Sciatic nerve (tissue), 2 donors: ENCODE measurements at regions not wholly inside any gene's neighbourhood (a gene's known extent, or its start where the extent isn't known, plus 50 kb on each side); places are given as distances from the start of the nearest gene placed in this dataset.
"Not testable (repeated sequence)": the region's sequence is repeated elsewhere in the genome, so short reads cannot be mapped to it uniquely, and the experiment has no call there.

ENCODE experiments used
- ATAC-seq: fragments of 200-7000 bp; cut with Tn5 transposase; one replicate; pipeline ENCODE4 v1.9.1; 2020; ENCODE audit warnings: mild to moderate bottlenecking, moderate library complexity
- DNase-seq: peaks from one replicate; pipeline ENCODE4 v3.0.0-alpha.2; 2020; ENCODE audit warnings: low spot score
- intact Hi-C: fragments of 100-400 bp; cut with DNase I; formaldehyde crosslinking; loops from one replicate; pipeline ENCODE4 v1.14.2; 2022
- donor health status: DM: no; HTN: no; CAD: no.
- donor health status: DM: no; HTN: no; CAD: no.

- DNase-seq (no peak), ATAC-seq (no peak)
- intact Hi-C loops: no loop called here
Measured at GRCh38 chr5:130436430-130436829, 532.2 kb downstream of the CHSY3 start.

- ATAC-seq: no peak
- DNase-seq: no peak
- intact Hi-C loops: no loop called here
Measured at GRCh38 chr5:130427222-130427955, 523.1 kb downstream of the CHSY3 start.

GRCh38 chr5:130425424-130425823, 521.2 kb downstream of the CHSY3 start:
- intact Hi-C loops: no loop called here
- ATAC-seq (no peak), DNase-seq (no peak)

- intact Hi-C loops: no loop called here
- ATAC-seq: no peak
- DNase-seq: no peak
Measured at GRCh38 chr5:130424341-130424740, 520.1 kb downstream of the CHSY3 start.

GRCh38 chr5:130402906-130403305, 498.6 kb downstream of the CHSY3 start:
- intact Hi-C loops: no loop called here
- DNase-seq (no peak), ATAC-seq (no peak)

- DNase-seq: no peak
- intact Hi-C loops: no loop called here
- ATAC-seq: no peak
Measured at GRCh38 chr5:130400091-130400490, 495.8 kb downstream of the CHSY3 start.

- ATAC-seq: no peak
Measured at GRCh38 chr5:130398825-130399224, 494.6 kb downstream of the CHSY3 start.

GRCh38 chr5:130397727-130398126, 493.5 kb downstream of the CHSY3 start:
- intact Hi-C loops, ATAC-seq, DNase-seq: not testable (repeated sequence)

More at GRCh38 chr5:130398825-130399224, 494.6 kb downstream of the CHSY3 start:
- DNase-seq: no peak
- intact Hi-C loops: no loop called here

- intact Hi-C loops: no loop called here
- no peak for DNase-seq
- no peak for ATAC-seq
Measured at GRCh38 chr5:130397132-130397531, 492.9 kb downstream of the CHSY3 start.

- DNase-seq, ATAC-seq, intact Hi-C loops: not testable (repeated sequence)
Measured at GRCh38 chr5:130391727-130392264, 487.5 kb downstream of the CHSY3 start.

GRCh38 chr5:130386155-130386554, 481.9 kb downstream of the CHSY3 start:
- no peak for ATAC-seq
- no peak for DNase-seq
- intact Hi-C loops: no loop called here

- ATAC-seq (no peak), DNase-seq (no peak)
- intact Hi-C loops: no loop called here
Measured at GRCh38 chr5:130385656-130386055, 481.4 kb downstream of the CHSY3 start.

GRCh38 chr5:130365956-130366355, 461.7 kb downstream of the CHSY3 start:
- no peak for DNase-seq
- ATAC-seq: no peak
- intact Hi-C loops: no loop called here

- intact Hi-C loops: no loop called here
- ATAC-seq (no peak), DNase-seq (no peak)
Measured at GRCh38 chr5:130350131-130350530, 445.9 kb downstream of the CHSY3 start.

- ATAC-seq (no peak), DNase-seq (no peak)
- intact Hi-C loops: no loop called here
Measured at GRCh38 chr5:130337179-130337888, 433.1 kb downstream of the CHSY3 start.

- intact Hi-C loops: no loop called here
- ATAC-seq (no peak), DNase-seq (no peak)
Measured at GRCh38 chr5:130335117-130335516, 430.9 kb downstream of the CHSY3 start.

- no peak for DNase-seq
- intact Hi-C loops: no loop called here
- no peak for ATAC-seq
Measured at GRCh38 chr5:130333089-130333488, 428.8 kb downstream of the CHSY3 start.

- no peak for DNase-seq
- intact Hi-C loops: no loop called here
- no peak for ATAC-seq
Measured at GRCh38 chr5:130331332-130331731, 427.1 kb downstream of the CHSY3 start.

GRCh38 chr5:130324953-130325671, 420.8 kb downstream of the CHSY3 start:
- no peak for ATAC-seq
- intact Hi-C loops: no loop called here
- no peak for DNase-seq
